COR-L47 (cell line): ENCODE measurements at regions not wholly inside any gene's neighbourhood (a gene's known extent, or its start where the extent isn't known, plus 50 kb on each side); places are given as distances from the start of the nearest gene placed in this dataset.

ENCODE experiments used
- DNase-seq: peaks from one replicate; lab custom pipeline; 2025; lab: John Stamatoyannopoulos, UW

DNA sequence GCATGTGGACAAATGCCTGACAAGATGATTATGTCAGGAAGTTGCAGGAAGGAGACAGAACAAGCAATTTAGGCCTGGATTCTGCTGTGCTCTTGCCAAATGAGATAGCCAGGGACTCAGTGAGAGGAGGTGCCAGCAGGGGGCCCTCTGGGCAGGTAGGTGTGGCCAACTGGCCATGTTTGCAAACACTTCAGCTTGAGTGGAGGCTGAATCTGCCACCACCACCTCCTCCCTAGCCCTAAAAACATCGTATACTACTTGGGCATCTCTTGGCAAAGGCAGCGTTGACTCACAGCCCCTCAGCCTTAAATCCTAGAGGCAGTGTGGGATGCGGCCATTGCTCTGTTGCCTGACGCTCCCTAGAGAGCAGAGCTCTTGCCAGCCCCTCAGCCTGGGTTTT lies 95.1 kb upstream of the PLET1 start:
- peak; percentile 53 for DNase-seq

DNA sequence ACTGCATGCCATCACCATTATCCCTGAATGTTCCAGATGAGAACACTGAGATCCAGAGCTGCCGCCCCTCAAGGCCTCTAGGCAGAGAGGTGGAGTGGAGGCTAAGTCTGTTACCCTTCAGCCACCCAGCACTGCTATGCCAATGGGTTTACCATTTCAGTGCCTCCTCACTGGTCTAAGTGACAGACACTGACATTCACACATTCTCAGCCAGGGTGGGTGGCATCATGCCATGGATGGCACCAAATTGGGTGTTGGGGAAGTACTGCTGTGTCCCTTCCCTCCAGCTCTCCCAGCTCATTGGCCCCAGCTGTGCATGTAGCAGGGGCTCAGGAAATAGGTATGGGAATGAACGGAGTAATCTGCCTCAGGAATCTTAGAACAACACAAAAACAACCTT lies 96.8 kb upstream of the PLET1 start:
- no peak for DNase-seq

GRCh38 chr11:112361396-112361795 lies 100.7 kb upstream of the PLET1 start:
- DNase-seq = no peak

- DNase-seq = no peak
Observed at GRCh38 chr11:112363527-112363926, 102.9 kb upstream of the PLET1 start.

DNA sequence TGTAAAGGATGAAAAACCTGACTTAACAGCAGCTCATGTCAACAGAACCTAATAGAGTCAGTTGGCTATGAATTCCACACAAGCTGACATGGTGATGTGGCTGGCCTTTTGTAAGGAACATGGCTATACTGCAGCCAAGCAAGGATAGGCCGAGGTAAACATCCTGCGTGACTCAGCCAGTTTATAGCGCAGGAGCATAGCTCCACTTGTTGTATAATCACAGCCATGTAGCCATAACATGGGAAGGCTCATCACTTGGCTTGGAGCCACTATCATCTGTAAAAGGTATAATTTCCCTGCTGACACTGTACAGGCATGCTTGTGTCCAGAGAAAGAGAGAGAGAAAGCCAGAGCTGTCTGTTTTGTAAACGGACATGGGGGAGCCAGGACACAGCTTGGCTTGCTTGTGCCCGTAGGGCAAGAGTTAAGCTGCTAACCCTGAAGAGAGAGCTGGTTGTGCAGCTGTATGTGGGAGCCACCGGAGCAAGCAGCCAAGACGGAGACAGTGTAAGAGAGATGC lies 104.4 kb upstream of the PLET1 start:
- DNase-seq = peak; percentile 39

DNA sequence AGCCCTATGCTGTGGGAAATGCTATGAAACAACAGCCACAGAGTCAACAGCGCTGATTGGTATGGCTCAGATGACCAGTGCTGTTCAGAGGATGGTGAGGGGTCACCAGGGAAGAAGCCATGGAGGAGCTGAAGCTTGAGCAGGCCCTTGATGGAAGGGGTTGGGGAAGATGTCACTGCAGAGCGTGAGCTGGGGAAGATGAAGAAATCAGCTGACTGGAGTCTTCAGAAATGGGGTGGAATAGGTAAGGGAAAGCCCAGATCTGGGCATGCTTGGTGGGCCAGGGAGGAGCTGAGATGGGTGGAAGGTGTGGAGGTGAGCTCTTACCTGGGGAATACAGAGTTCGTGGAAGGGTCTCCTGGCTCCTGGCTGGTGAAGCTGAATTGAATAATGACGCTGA lies 105.4 kb upstream of the PLET1 start:
- no peak for DNase-seq

DNA sequence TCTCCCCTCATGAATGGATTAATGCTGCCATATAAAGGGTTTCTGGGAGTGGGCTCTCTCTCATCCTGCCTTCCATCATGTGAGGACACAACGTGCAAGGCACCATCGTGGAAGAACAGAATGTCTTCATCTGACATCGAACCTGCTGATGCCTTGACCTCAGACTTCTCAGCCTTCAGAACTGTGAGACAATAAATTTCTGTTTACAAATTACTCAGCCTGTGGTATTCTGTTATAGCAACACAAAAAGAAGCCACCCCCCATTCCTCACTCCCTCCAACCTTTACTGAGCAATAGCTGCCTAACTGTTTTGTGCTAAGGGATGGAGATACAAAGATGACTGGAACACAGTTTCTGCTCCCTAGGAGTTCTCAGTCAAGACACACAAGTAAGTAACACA lies 106.1 kb upstream of the PLET1 start:
- DNase-seq = no peak

GRCh38 chr11:112367461-112367860 lies 106.8 kb upstream of the PLET1 start:
- no peak for DNase-seq

GRCh38 chr11:112367895-112368294 lies 107.2 kb upstream of the PLET1 start:
- DNase-seq = no peak

- no peak for DNase-seq
Observed at GRCh38 chr11:112368381-112368780, 107.7 kb upstream of the PLET1 start.

GRCh38 chr11:112369374-112369773 lies 108.7 kb upstream of the PLET1 start:
- DNase-seq = no peak

DNA sequence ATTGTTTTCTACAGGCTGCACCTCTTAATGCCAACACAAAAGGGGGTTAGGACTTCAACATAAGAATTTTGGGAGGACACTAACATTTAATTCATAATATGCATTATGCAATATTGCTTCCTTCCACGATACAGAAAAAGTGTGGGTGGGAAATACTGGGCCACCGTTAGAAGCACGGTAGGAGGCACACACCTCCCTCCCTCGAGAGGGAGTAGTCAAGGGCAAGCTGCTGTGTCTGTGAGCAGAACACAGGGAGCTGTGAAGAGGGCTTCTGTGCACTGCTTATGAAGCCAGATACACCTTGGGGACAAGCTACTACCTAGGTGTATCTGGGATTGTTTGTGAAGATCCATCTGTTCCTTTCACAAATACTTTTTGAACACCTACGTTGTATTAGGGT lies 109.3 kb upstream of the PLET1 start:
- no peak for DNase-seq

GRCh38 chr11:112374486-112375140 lies 114.0 kb upstream of the PLET1 start:
- no peak for DNase-seq

DNA sequence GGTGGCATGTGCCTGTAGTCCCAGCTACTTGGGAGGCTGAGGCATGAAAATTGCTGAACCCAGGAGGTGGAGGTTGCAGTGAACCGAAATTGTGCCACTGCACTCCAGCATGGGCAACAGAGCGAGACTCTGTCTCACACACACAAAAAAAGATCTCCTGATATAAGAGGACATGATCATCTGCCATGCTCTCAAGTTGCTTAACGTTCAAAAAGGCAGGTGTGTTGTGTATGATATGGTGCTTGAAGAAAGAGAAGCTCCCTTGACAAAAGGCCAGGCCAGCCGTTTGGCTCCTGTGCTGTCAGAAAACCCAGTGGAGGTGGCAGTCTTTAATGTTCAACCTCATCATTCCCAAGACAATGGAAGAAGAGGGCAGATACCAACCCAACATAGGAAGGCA lies 117.3 kb upstream of the PLET1 start:
- no peak for DNase-seq

DNA sequence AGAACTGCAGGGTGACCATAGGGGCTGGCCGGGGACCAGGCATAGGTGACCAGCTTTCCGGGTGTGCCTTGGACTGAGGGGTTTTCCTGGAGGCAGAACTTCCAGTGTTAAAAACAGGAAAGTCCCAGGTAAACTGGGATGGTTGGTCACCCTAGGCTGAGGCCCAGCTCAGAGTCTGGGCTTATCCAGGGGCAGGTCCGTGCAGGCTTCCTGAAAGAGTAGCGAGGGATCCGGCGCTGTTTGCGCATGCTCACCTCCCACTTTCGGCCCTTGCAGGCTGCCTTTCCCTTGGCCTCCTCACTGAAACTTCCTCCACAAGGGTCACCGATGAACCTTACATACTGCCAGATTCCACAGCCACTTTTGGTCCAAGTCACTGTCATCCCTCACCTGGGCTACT lies 119.8 kb upstream of the PLET1 start:
- DNase-seq = no peak

DNA sequence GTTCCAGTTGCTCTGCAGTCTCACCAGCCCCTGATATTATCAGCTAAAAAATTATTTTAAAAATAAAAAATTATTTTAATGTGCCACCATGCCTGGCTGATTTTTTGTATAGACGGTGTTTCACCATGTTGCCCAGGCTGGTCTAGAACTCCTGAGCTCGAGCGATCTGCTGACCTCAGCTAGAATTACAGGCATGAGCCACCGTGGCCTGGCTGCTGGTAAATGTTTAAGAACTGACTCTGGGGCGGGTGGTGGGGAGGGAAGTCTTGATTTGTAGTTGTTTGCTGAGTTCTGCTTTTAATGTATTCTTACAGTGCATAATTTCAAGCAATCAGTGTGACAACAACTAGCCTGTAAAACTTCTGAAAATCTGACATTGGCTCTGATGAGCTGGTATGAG lies 120.9 kb upstream of the PLET1 start:
- no peak for DNase-seq

- DNase-seq = no peak
Observed at GRCh38 chr11:112382561-112382960, 121.9 kb upstream of the PLET1 start.

DNA sequence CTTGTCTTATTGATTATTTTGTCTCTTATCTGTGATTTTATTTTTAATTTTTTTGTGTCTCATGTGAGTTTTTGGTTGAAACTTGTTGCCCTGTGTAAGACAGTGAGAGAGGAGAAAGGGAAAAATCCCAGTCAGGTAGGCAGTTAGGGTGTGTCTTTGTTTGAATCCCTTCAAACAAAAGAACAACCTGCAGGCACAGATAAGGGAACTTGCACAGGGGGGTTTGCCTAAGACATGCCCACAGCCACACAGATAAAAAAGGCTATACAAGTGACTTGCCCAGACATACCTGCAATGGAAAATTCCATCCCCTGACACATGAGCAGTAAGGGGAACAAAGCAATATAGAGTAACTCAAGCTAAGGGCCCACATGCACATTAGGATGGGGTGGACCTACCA lies 127.8 kb upstream of the PLET1 start:
- no peak for DNase-seq

- DNase-seq = no peak
Observed at GRCh38 chr11:112391086-112391485, 130.4 kb upstream of the PLET1 start.

DNA sequence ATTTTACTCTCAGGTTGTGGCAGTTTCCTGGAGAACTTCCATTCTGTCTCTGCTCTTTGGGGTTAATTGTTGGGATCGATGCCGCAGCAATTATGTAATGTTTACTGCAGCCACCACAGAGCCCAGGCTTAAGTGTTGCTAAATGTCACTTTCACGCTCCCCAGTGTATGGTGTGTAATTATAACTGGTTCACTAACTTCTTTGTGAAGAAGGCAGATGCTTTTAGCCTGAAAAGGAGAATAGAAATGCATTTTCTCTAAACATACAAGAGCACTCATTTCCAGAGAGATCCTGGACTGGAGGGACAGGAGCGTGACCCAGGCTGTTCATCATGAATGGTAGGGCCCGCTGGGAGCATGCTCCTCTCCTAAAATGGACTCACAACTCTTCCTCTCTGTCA lies 132.2 kb upstream of the PLET1 start:
- peak; percentile 90 for DNase-seq

GRCh38 chr11:112394304-112394703 lies 133.6 kb upstream of the PLET1 start:
- no peak for DNase-seq

GRCh38 chr11:112396076-112396475 lies 135.4 kb upstream of the PLET1 start:
- no peak for DNase-seq

DNA sequence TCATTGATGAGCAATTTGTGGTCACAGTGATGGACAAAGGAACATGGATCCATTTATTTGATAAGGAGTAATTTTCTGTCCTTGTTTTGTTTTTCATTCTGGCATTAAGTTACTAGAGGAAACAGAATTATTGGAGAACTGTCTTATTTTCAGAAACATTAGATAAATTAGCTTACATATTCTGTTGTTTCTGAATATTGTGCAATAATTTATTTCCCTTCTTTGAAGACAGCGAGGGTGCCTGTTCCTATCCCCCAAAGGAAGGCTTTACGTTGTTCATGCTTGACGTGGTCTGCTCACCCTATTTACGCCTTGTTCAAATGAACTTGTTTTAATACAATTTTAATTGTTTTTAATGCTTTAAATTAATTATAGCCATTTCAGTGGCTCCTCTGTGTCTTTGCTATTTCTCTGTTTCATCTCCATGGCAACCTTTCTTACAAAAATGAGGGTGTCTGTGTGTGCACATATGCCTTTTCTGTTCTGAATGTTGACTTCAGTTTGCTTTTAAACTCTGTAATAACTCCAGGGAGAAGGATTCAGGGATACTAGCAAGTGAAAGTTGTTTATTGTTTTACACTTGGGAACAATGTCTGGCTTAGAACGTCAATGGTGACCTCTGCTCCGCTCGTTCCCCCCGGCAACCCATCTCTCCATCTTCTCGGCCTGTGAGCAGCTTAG lies 138.3 kb upstream of the PLET1 start:
- no peak for DNase-seq

GRCh38 chr11:112400476-112401014 lies 139.9 kb upstream of the PLET1 start:
- no peak for DNase-seq
